ENCODE measurements at regions not wholly inside any gene's neighbourhood (a gene's known extent, or its start where the extent isn't known, plus 50 kb on each side); places are given as distances from the start of the nearest gene placed in this dataset.
"Not testable (repeated sequence)": the region's sequence is repeated elsewhere in the genome, so short reads cannot be mapped to it uniquely, and the experiment has no call there.

DNA sequence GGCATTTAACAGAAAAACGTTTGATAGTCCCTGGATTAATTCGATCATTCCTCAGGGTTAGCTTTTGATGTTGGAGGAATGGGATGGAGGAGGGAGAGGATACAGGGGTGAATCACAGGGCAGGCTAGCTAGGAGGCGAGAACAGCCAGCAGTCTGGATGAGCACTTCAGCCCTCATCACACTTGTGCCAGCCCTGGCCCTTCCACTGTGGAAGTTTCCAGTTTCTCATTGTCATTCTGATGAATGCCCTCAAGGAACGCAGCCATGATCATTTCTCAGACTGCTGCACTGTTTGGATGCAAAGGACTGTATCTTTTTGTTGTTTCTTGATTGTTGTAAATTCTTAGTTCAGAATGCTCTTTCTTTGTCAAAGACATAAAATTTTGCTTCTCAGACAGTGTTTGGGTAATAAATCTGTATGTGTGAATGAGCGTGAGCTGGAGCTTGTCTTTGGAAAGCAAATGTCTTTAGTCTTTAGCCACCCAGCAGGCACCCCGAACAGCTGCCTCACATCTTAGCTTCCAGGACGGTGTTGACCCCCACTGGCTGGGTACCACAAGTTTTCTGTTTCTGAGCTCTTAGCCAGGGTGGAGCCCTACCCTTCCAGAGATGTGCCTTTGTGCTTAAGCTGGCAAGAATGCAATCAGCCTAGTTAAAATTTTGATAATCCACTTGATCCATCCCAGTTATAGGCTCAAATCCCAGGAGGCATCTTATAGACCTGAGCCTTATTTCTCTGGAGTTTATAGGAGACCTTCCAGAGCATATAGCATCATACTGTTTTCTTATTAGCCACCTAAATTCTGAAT, 121.1 kb downstream of the PDCD6IP start:
- peak; percentile 71 for DNase-seq (ENCODE audit: low spot score)

DNA sequence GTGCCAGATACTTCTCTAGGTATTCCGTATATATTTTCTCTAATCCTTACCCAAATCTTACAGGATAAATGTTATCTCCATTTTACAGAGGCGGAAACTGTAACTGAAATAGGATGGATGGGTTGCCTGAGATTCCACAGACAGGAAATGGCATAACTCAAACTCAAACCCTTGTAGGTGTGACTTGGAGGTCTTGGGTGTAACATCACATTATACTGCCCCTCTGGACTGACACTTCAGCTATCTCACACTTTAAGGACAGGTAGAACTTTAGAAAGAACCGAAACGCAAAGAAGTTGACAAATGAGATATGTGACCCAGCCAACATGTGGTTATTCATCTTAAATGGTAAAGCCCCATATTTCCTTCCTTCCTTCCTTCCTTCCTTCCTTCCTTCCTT, 122.1 kb downstream of the PDCD6IP start:
- no peak for DNase-seq (ENCODE audit: low spot score)

DNA sequence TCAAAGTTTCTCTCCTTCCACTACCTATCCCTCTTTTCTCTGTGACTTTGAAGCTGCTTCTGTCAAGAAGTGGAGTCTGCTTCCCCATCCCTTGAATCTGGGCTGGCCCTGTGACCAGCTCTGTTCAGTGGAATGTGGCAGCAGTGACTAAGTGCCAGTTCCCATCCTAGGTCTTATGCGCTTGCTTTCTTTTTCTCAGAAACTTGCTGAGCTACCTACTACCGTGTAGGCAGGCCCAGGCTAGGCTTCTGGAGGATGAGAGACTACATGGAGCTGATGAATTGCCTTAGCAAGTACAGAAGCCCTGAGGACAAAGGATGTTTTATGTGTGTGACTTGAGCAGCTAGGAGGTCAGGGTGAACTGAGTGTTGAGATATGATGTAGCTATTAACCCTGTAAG, 123.2 kb downstream of the PDCD6IP start:
- DNase-seq (ENCODE audit: low spot score) = no peak

DNA sequence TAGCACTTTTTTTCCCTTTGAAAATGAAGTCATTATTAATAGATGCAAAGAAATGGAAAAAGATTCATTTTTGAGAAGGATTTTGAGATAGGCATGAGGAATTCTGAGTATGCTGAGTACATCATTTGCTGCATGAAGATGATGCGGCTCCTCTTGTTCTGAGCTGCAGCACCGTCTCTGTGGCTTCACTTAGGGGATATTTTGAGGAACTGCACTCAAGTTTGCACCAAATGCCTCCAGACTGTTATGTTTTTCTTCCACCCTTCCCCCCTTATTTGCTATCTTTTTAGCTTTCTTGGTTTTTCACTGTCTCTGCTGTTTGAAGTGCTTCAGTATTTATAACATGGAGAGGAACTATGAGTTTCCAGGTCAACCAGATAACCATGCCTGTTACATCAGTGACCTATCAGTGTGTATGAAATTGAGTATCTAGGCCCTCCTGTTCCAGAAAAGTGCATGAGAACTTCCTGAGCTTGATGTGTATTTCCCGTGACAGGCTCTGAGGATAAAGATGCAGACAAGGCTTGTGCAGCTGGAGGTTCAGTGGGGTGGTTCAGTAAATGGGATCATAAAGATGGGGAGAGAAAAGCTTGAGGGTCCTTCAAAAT, 128.7 kb downstream of the PDCD6IP start:
- DNase-seq (ENCODE audit: low spot score) = no peak

GRCh38 chr3:33929813-33930212, 131.4 kb downstream of the PDCD6IP start:
- DNase-seq (ENCODE audit: low spot score) = no peak

DNA sequence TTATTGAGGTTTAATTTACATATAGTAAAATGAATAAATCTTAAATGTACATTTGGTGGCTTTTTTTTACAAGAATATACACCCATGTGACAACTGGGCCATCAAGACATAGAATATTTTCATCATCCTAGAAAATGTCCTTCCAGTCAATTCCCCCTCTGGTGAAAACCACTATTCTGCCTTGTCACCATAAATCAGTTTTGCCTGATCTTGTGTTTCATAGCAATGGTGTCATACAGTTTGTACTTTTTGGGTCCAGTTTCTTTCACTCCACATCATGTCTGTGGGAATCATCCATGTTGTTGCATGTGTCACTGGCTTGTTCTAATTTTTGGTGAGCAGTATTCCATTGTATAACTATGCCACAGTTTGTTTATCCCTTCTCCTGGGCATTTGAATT, 133.1 kb downstream of the PDCD6IP start:
- DNase-seq (ENCODE audit: low spot score) = no peak

GRCh38 chr3:33932010-33932764, 133.8 kb downstream of the PDCD6IP start:
- no peak for DNase-seq (ENCODE audit: low spot score)

DNA sequence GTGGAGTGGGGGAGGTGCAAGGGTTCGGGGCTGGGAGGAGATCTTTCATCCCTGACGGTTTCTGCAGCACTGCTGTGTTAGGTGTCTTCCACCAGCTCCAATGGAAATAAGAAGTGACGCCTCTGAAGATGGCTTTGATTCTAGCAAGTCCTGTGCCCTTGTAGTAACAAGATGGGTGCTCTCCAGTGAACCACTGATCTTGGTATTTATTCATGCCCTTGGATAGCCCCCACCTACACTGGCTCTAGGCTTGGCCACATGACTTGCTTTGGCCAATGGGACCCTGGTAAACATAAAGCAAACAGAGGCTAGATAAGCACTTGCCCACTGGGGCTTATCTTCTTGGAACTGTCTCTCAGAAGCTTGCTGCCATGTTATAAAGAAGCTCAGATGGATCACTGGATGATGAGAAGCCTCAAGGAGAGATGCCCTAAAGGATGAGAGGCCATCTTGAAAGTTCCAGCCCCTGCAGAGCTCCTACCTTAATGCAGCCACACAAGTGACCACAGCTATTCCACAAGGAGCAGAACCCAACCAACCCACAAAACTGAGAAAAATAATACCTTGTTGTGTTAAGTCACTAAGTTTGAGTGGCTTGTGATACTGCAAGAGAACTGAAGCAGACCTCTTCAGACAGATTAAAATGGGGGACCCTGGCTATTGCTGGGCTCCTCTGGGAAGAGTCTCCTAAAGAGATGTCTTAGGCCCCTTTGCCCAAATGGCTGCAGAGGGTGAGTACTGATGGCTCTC, 137.9 kb downstream of the PDCD6IP start:
- DNase-seq (ENCODE audit: low spot score) = no peak

DNA sequence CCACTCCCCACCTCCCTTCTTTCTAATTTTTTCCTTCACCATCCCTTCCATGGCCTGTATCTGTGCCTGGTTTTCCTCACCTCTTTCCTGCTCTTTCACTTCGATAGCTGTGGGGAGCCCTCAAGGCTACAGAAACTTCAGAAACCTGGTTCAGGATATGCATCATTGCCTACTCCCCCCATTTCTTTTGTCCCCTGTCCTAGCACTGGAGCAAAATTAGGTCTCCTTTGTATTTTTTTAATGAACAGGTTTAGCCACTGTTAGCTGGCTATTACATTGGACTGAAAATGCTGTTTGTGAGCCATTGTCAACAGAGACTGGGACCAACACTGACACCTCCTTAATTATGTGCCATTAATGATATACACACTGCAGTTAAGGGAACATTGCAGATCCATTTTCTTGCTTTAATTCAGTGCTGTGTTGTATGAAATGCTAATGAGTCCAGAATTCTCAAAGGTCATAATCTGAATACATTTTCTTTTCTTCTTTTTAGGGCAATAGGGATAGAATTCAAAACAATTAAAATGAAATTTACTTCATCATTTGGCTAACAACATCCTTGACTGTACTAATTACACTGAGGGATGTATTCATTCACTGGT, 138.6 kb downstream of the PDCD6IP start:
- DNase-seq (ENCODE audit: low spot score) = no peak

- DNase-seq (ENCODE audit: low spot score) = no peak
Measured at GRCh38 chr3:33937628-33938027, 139.2 kb downstream of the PDCD6IP start.

GRCh38 chr3:33940149-33940548, 141.7 kb downstream of the PDCD6IP start:
- DNase-seq (ENCODE audit: low spot score) = no peak

GRCh38 chr3:33940736-33941135, 142.3 kb downstream of the PDCD6IP start:
- no peak for DNase-seq (ENCODE audit: low spot score)

DNA sequence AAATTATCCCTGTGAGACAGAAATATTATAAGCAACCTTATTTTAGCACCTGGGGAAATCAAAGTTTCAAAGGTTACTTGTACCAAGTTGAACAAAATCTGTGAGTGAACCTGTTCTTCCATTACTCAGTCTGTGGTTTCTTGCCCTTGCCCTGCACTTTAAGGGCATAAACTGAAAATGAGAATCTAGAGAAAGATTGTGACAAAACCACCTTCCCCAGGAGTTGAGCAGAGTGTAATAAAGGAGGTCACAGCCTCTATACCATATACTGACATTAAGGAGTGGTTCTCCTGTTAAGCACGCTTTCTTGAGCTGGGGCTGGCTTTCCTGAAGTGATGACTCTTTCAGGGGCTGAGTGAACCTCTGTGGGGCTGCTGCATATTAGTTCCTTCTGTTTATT, 143.4 kb downstream of the PDCD6IP start:
- DNase-seq (ENCODE audit: low spot score) = no peak

DNA sequence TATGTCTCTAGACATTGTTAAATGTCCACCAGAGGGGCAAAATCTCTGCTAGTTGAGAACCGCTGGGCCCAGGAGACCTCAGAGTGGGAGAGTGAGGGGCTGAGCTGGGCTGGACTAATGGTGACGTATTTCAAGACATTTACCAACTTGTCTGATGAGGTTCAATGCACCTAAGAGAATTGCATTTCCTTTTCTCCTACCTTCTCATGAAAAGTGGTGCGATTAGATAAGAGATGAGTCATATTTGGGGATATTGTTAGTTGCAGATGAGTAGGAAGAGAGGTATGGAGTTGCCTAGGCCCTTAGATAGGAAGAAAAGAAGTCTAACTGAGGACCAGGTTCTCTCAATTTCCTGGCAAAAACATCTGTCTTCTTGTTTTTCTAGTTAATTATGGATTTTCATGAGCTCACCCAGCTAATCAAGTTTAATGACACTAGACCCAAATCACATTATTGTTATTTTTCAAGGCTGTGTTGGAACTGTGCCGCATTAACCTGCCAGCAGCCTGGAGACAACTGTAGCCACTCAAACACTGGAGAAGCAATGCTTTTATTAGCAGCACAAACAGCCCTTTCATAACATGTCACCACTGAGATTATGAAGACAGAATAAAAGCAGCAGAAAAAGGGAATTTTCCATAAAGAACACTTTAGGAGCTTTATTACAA, 144.2 kb downstream of the PDCD6IP start:
- DNase-seq (ENCODE audit: low spot score) = no peak

GRCh38 chr3:33943277-33943676, 144.8 kb downstream of the PDCD6IP start:
- no peak for DNase-seq (ENCODE audit: low spot score)

DNA sequence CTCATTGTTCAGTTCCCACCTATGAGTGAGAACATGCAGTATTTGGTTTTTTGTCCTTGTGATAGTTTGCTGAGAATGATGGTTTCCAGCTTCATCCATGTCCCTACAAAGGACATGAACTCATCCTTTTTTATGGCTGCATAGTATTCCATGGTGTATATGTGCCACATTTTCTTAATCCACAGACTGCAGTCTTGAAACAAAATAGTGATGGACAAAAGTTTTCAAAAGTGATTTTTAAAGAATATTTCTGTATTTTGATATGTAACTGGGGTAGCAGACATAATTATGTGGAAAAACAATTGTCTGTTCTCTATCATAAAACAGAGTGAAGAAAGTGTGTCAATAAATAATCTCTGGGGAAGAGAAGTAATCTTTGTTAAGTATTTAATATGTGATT, 148.2 kb downstream of the PDCD6IP start:
- not testable (repeated sequence) for DNase-seq (ENCODE audit: low spot score)

DNA sequence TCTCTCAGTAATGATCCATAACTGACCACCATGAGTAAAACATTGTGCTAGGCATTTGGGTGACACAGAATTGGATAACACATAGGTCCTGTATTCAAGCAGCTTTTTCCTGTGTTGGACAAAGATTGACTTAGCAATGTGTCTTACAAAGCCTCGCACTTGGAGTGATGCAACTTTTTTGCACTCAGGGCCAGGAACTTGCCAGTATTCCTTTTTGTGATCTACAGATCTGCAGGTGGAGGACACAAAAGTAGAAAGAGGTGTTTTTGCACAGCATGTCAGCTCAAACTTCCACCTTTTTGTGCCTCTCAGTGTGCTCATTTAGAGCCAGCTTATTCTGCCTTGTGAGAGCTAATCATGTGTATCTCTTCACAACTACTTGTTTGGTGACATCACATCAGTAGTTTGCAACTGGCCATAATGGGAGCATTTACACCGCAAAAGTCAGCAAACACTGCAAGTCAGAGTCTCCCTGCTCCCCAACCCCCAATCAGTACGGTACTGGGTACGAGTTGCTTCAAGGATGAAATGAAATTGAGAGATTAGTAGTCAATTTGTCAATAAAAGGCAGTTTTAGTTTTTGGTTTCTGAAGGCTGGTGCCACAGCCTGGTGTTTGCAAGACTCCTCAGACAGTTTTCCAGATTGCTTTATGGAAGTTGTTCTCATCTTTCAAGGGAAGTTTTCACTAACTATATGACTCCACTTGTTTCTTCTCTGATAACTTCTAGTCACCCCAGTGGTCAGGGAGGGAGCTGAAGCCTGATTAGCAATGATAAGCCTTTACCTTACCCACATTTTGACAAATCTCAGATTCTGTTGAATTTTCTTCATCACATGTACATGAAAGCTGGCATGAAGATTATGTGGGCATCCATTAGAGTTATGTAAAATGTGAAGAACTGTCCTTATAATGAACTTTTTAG, 149.1 kb downstream of the PDCD6IP start:
- DNase-seq (ENCODE audit: low spot score) = no peak

DNA sequence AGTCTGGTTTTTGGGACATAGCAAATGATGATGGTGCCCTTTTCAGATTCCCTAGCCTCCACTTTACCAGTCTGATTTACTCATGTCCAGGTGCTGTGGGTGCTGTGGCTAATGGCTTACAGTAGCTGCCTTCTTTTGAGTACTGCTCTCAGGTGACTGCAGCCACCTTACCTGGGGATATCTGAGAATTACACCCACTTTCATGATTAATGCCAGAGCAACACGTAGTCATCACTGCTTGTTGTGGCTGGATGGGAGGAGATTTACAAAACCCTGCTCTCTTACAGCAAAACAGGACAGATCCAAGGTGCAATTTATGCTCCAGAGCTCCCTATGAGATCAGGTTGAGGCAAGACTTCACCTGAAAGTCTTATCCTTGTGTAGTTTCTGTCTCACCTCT, 150.6 kb downstream of the PDCD6IP start:
- no peak for DNase-seq (ENCODE audit: low spot score)

- DNase-seq (ENCODE audit: low spot score) = no peak
Measured at GRCh38 chr3:33954956-33955355, 156.5 kb downstream of the PDCD6IP start.

GRCh38 chr3:33956206-33956605, 157.8 kb downstream of the PDCD6IP start:
- no peak for DNase-seq (ENCODE audit: low spot score)
